ENCODE measurements at regions not wholly inside any gene's neighbourhood (a gene's known extent, or its start where the extent isn't known, plus 50 kb on each side); places are given as distances from the start of the nearest gene placed in this dataset.

- H3K4me1 ChIP-seq (ENCODE audit: control insufficient read depth, insufficient read depth, low read length) = no peaks in the 10 kb centered on the region
Observed at GRCh38 chr5:126129431-126129830, 293.8 kb upstream of the GRAMD2B start.

GRCh38 chr5:126133424-126133823 lies 289.8 kb upstream of the GRAMD2B start:
- no peak overlapping the region for H3K4me3 ChIP-seq (ENCODE audit: low read length)
- no peaks in the 10 kb centered on the region for H3K27me3 ChIP-seq (ENCODE audit: control insufficient read depth, insufficient read depth, low read length)
- no peak overlapping the region for H3K27ac ChIP-seq (ENCODE audit: low read length)
- no peak for TF ChIP-seq CTCF (IDR thresholded peaks at IDR 0.05)
- WGBS (ENCODE audit: insufficient coverage) = no CpG with 5 or more reads among the region's 1 CpG
- Mint-ChIP-seq H3K9me3 (peaks cover 12 to 14% of the 10 kb centered on the region in 2 donors), H3K36me3 (peaks cover 6% of the 10 kb centered on the region), H3K27ac (no peak overlapping the region), H3K4me1 (no peaks in the 10 kb centered on the region), H3K4me3 (no peak overlapping the region), H3K27me3 (ENCODE audit: low read depth in 2 of 2) (no peaks in the 10 kb centered on the region)
- H3K9me3 ChIP-seq (ENCODE audit: control insufficient read depth, insufficient read depth, low read length) = no peaks in the 10 kb centered on the region
- no peaks in the 10 kb centered on the region for H3K36me3 ChIP-seq (ENCODE audit: control insufficient read depth, insufficient read depth, low read length)
- ATAC-seq (no peak), DNase-seq (no peak)
- intact Hi-C loops (cut with micrococcal nuclease) = no loop called here
- H3K4me1 ChIP-seq (ENCODE audit: control insufficient read depth, insufficient read depth, low read length) = no peaks in the 10 kb centered on the region

More at GRCh38 chr5:126129431-126129830, 293.8 kb upstream of the GRAMD2B start:
- H3K36me3 Mint-ChIP-seq = peaks cover 6% of the 10 kb centered on the region
- Histone ChIP-seq H3K36me3 (ENCODE audit: control insufficient read depth, insufficient read depth, low read length) (no peaks in the 10 kb centered on the region), H3K4me3 (ENCODE audit: low read length) (no peak overlapping the region), H3K9me3 (ENCODE audit: control insufficient read depth, insufficient read depth, low read length) (no peaks in the 10 kb centered on the region), H3K27me3 (ENCODE audit: control insufficient read depth, insufficient read depth, low read length) (no peaks in the 10 kb centered on the region), H3K27ac (ENCODE audit: low read length) (no peak overlapping the region)
- peaks cover 10 to 16% of the 10 kb centered on the region in 2 donors for H3K9me3 Mint-ChIP-seq
- H3K4me1 Mint-ChIP-seq = no peaks in the 10 kb centered on the region
- H3K27ac Mint-ChIP-seq = no peak overlapping the region
- 97% methylated on average over 2 of the region's 2 CpGs for WGBS (ENCODE audit: insufficient coverage)
- no peak for TF ChIP-seq CTCF (IDR thresholded peaks at IDR 0.05)
- intact Hi-C loops (cut with micrococcal nuclease) = loop anchor here (2.0 kb wide), 1 partner anchor 33 kb away; no protein-coding TSS in a partner anchor
- ATAC-seq (no peak), DNase-seq (no peak)
- H3K4me3 Mint-ChIP-seq = no peak overlapping the region
- no peaks in the 10 kb centered on the region for H3K27me3 Mint-ChIP-seq (ENCODE audit: low read depth in 2 of 2)

GRCh38 chr5:126137891-126138280 lies 285.3 kb upstream of the GRAMD2B start:
- H3K27me3 Mint-ChIP-seq (ENCODE audit: low read depth in 2 of 2) = no peaks in the 10 kb centered on the region
- H3K9me3 ChIP-seq (ENCODE audit: control insufficient read depth, insufficient read depth, low read length) = no peaks in the 10 kb centered on the region

More at GRCh38 chr5:126137891-126138280, 285.3 kb upstream of the GRAMD2B start:
- Mint-ChIP-seq H3K4me3 (no peak overlapping the region), H3K27ac (no peak overlapping the region), H3K36me3 (peaks cover 6% of the 10 kb centered on the region), H3K9me3 (peaks cover 19 to 20% of the 10 kb centered on the region in 2 donors), H3K4me1 (no peaks in the 10 kb centered on the region)
- Histone ChIP-seq H3K27me3 (ENCODE audit: control insufficient read depth, insufficient read depth, low read length) (no peaks in the 10 kb centered on the region), H3K27ac (ENCODE audit: low read length) (no peak overlapping the region), H3K4me3 (ENCODE audit: low read length) (no peak overlapping the region), H3K4me1 (ENCODE audit: control insufficient read depth, insufficient read depth, low read length) (no peaks in the 10 kb centered on the region), H3K36me3 (ENCODE audit: control insufficient read depth, insufficient read depth, low read length) (no peaks in the 10 kb centered on the region)
- no peak for TF ChIP-seq CTCF (IDR thresholded peaks at IDR 0.05)
- intact Hi-C loops (cut with micrococcal nuclease) = no loop called here
- ATAC-seq (no peak), DNase-seq (no peak)
- WGBS (ENCODE audit: insufficient coverage) = 100% methylated on average over 2 of the region's 2 CpGs

Measured in natural killer cell (primary cell).